Upper lobe of right lung (tissue), 1 donor: ENCODE measurements at regions not wholly inside any gene's neighbourhood (a gene's known extent, or its start where the extent isn't known, plus 50 kb on each side); places are given as distances from the start of the nearest gene placed in this dataset.
"Not testable (repeated sequence)": the region's sequence is repeated elsewhere in the genome, so short reads cannot be mapped to it uniquely, and the experiment has no call there.

ENCODE experiments used
- ATAC-seq: fragments of 200-7000 bp; cut with Tn5 transposase; one replicate; pipeline ENCODE4 v1.9.1; 2020; ENCODE audit warnings: mild to moderate bottlenecking, moderate library complexity
- DNase-seq: peaks from one replicate; pipeline ENCODE4 v3.0.0-alpha.2; 2020
- H3K27ac ChIP-seq: fragments of 200-600 bp; one replicate; pipeline ENCODE4 v1.8.0; 2022
- H3K27me3 ChIP-seq: fragments of 200-600 bp; one replicate; pipeline ENCODE4 v1.8.0; 2022; ENCODE audit warnings: mild to moderate bottlenecking
- H3K36me3 ChIP-seq: fragments of 200-600 bp; one replicate; pipeline ENCODE4 v1.8.0; 2022
- H3K4me1 ChIP-seq: fragments of 200-600 bp; one replicate; pipeline ENCODE4 v1.8.0; 2022
- H3K4me3 ChIP-seq: fragments of 200-600 bp; one replicate; pipeline ENCODE4 v1.8.0; 2022; ENCODE audit warnings: mild to moderate bottlenecking
- H3K9me3 ChIP-seq: fragments of 200-600 bp; one replicate; pipeline ENCODE4 v1.8.0; 2022
- CTCF ChIP-seq: fragments of 200-600 bp; IDR thresholded peaks from one replicate; pipeline ENCODE4 v1.8.0; 2022; ENCODE audit warnings: antibody characterized with exemption
- intact Hi-C: fragments of 100-400 bp; cut with DNase I; formaldehyde crosslinking; loops from one replicate; pipeline ENCODE4 v1.11.0; 2022
- donor health status: DM: no; HTN: yes; CAD: no; lungs with severe emphysema.

GRCh38 chr7:63748571-63749302 is 249.9 kb upstream of the ZNF722 start:
- peak; percentile 45 for DNase-seq

GRCh38 chr7:63752446-63752845 is 246.2 kb upstream of the ZNF722 start:
- H3K27me3 ChIP-seq, H3K27ac ChIP-seq, H3K36me3 ChIP-seq, H3K4me3 ChIP-seq, ATAC-seq, intact Hi-C loops, H3K4me1 ChIP-seq, H3K9me3 ChIP-seq: not testable (repeated sequence)
- peak; percentile 31 for DNase-seq

More at GRCh38 chr7:63748571-63749302, 249.9 kb upstream of the ZNF722 start:
- H3K9me3 ChIP-seq, H3K27ac ChIP-seq, H3K4me1 ChIP-seq, ATAC-seq, H3K4me3 ChIP-seq, intact Hi-C loops, H3K36me3 ChIP-seq, H3K27me3 ChIP-seq: not testable (repeated sequence)

- ATAC-seq, intact Hi-C loops, H3K4me1 ChIP-seq, H3K27me3 ChIP-seq, H3K36me3 ChIP-seq, H3K9me3 ChIP-seq, H3K4me3 ChIP-seq, H3K27ac ChIP-seq: not testable (repeated sequence)
- DNase-seq: peak; percentile 19
Observed at GRCh38 chr7:63753160-63753559, 245.5 kb upstream of the ZNF722 start.

- intact Hi-C loops, DNase-seq, H3K27ac ChIP-seq, H3K4me1 ChIP-seq, H3K36me3 ChIP-seq, ATAC-seq, H3K9me3 ChIP-seq, H3K27me3 ChIP-seq, H3K4me3 ChIP-seq: not testable (repeated sequence)
Observed at GRCh38 chr7:63760202-63760601, 238.4 kb upstream of the ZNF722 start.

- H3K4me1 ChIP-seq, H3K36me3 ChIP-seq, H3K27me3 ChIP-seq, DNase-seq, H3K4me3 ChIP-seq, intact Hi-C loops, H3K27ac ChIP-seq, ATAC-seq, H3K9me3 ChIP-seq: not testable (repeated sequence)
Observed at GRCh38 chr7:63765541-63765940, 233.1 kb upstream of the ZNF722 start.

GRCh38 chr7:63766197-63766596 is 232.5 kb upstream of the ZNF722 start:
- ATAC-seq, H3K27me3 ChIP-seq, H3K27ac ChIP-seq, H3K9me3 ChIP-seq, H3K4me3 ChIP-seq, H3K36me3 ChIP-seq, DNase-seq, intact Hi-C loops, H3K4me1 ChIP-seq: not testable (repeated sequence)

- H3K36me3 ChIP-seq, intact Hi-C loops, H3K9me3 ChIP-seq, ATAC-seq, H3K27me3 ChIP-seq, H3K4me1 ChIP-seq, H3K27ac ChIP-seq, H3K4me3 ChIP-seq: not testable (repeated sequence)
- peak; percentile 28 for DNase-seq
Observed at GRCh38 chr7:63770162-63770561, 228.5 kb upstream of the ZNF722 start.

GRCh38 chr7:63771389-63772085 is 227.1 kb upstream of the ZNF722 start:
- H3K4me1 ChIP-seq, intact Hi-C loops, H3K27ac ChIP-seq, H3K9me3 ChIP-seq, H3K27me3 ChIP-seq, H3K36me3 ChIP-seq, H3K4me3 ChIP-seq, ATAC-seq: not testable (repeated sequence)
- DNase-seq: peak; percentile 28

- DNase-seq (no peak), ATAC-seq (peak; percentile 71)
- no peak for TF ChIP-seq CTCF
- Histone ChIP-seq H3K4me3 (no peak overlapping the region), H3K27ac (no peak overlapping the region), H3K27me3 (peaks cover 5% of the 10 kb centered on the region), H3K9me3 (no peaks in the 10 kb centered on the region), H3K4me1 (no peaks in the 10 kb centered on the region), H3K36me3 (no peaks in the 10 kb centered on the region)
- intact Hi-C loops: no loop called here
Observed at GRCh38 chr7:63789378-63790176, 209.1 kb upstream of the ZNF722 start.

GRCh38 chr7:63790177-63790763 is 208.4 kb upstream of the ZNF722 start:
- H3K4me3 ChIP-seq, H3K27me3 ChIP-seq, H3K27ac ChIP-seq, H3K4me1 ChIP-seq, H3K9me3 ChIP-seq, intact Hi-C loops, DNase-seq, H3K36me3 ChIP-seq: not testable (repeated sequence)
- ATAC-seq: peak; percentile 14
